ENCODE measurements at regions not wholly inside any gene's neighbourhood (a gene's known extent, or its start where the extent isn't known, plus 50 kb on each side); places are given as distances from the start of the nearest gene placed in this dataset.

- Mint-ChIP-seq H3K9me3 (no peaks in the 10 kb centered on the region), H3K27ac (no peak overlapping the region), H3K4me3 (no peak overlapping the region), H3K36me3 (ENCODE audit: insufficient read depth in 1 of 3, low read depth in 3 of 3) (no peaks in the 10 kb centered on the region), H3K27me3 (ENCODE audit: low read depth) (peaks cover 2% of the 10 kb centered on the region; the same call in 1 of the 2 replicates), H3K4me1 (peaks cover 2 to 4% of the 10 kb centered on the region in 2 experiments; a peak in 1 of 4 replicates)
- Histone ChIP-seq H3K9ac (ENCODE audit: extremely low read depth, insufficient read length, low read length) (no peak overlapping the region), H3K79me2 (ENCODE audit: insufficient read depth, low read length) (no peaks in the 10 kb centered on the region), H2BK12ac (ENCODE audit: insufficient read length, low read depth, low read length) (no peak overlapping the region), H2BK20ac (ENCODE audit: low read depth, low read length, poor library complexity, severe bottlenecking) (no peak overlapping the region), H3K56ac (ENCODE audit: insufficient read length, low read depth, low read length) (no peak overlapping the region), H3K4me2 (ENCODE audit: insufficient read depth, insufficient read length, low read length) (no peak overlapping the region), H3K23me2 (ENCODE audit: insufficient read length, low read depth, low read length, poor library complexity, severe bottlenecking) (no peaks in the 10 kb centered on the region), H3K23ac (ENCODE audit: insufficient read length, low read depth, low read length) (no peak overlapping the region), H3K4ac (ENCODE audit: low read depth, low read length) (no peak overlapping the region), H3K79me1 (ENCODE audit: insufficient read depth, low read depth, low read length, poor library complexity, severe bottlenecking) (no peaks in the 10 kb centered on the region), H3K27ac (ENCODE audit: insufficient read length, low read depth, low read length) (no peak overlapping the region), H3K9me3 (ENCODE audit: control insufficient read depth, low read depth, low read length) (no peaks in the 10 kb centered on the region), H4K5ac (ENCODE audit: insufficient read length, low read depth, low read length) (no peak overlapping the region), H3K27me3 (ENCODE audit: insufficient read depth, low read length) (no peaks in the 10 kb centered on the region), H2BK120ac (ENCODE audit: low read depth, low read length, poor library complexity, severe bottlenecking) (no peak overlapping the region), H3T11ph (ENCODE audit: low read length) (no peak overlapping the region), H2AFZ (ENCODE audit: low read length) (no peak overlapping the region), H2BK15ac (ENCODE audit: low read depth, low read length) (no peak overlapping the region), H2AK5ac (ENCODE audit: insufficient read length, low read length) (no peak overlapping the region), H3K18ac (ENCODE audit: insufficient read length, low read depth, low read length) (no peak overlapping the region), H3K4me1 (ENCODE audit: insufficient read depth, low read length) (no peaks in the 10 kb centered on the region), H4K91ac (ENCODE audit: insufficient read length, low read depth, low read length) (no peak overlapping the region), H4K8ac (replicated peaks; ENCODE audit: insufficient read length, low read depth, low read length) (no peak overlapping the region), H4K20me1 (ENCODE audit: control insufficient read depth, insufficient read depth, insufficient read length) (no peaks in the 10 kb centered on the region), H2BK5ac (ENCODE audit: insufficient read length, low read length) (no peak overlapping the region), H3K14ac (ENCODE audit: insufficient read depth, low read length) (no peak overlapping the region)
- TF ChIP-seq CTCF (conservative IDR thresholded peaks at IDR 0.05): no peak
- WGBS (ENCODE audit: extremely low coverage, insufficient read length, low lambda C conversion rate): no CpG with 5 or more reads among the region's 2 CpGs
- no peak for DNase-seq
These were observed 61.9 kb downstream of the CGGBP1 start for GRCh38 chr3:87996882-87997281.

All from H9 (cell line).